Fibroblast of lung (primary cell): ENCODE measurements at regions not wholly inside any gene's neighbourhood (a gene's known extent, or its start where the extent isn't known, plus 50 kb on each side); places are given as distances from the start of the nearest gene placed in this dataset.

Source experiments
- CTCF ChIP-seq, 2 donors: IDR thresholded peaks in 1 of 2; conservative IDR thresholded peaks in 1 of 2; 1 replicate in 1 of 2; 2 replicates in 1 of 2; pipeline ENCODE4 v1.5.1; 2011 to 2012; ENCODE audit warnings: low read length in 2 of 2, control low read depth in 1 of 2, inconsistent platforms in 1 of 2, low read depth in 1 of 2, mild to moderate bottlenecking in 1 of 2
- EZH2 ChIP-seq: IDR thresholded peaks from 2 replicates; pipeline ENCODE4 v1.5.1; 2012; ENCODE audit warnings: low read length, control low read depth, mild to moderate bottlenecking; ENCODE audit errors: missing control alignments

GRCh38 chr20:50261471-50262212 lies 71.0 kb downstream of the CEBPB start:
- TF ChIP-seq CTCF (conservative IDR thresholded peaks at IDR 0.05 in 1 of 2, IDR thresholded peaks at IDR 0.05 in 1 of 2; ENCODE audit: low read depth in 1 of 2, low read length in 2 of 2): no peak
- TF ChIP-seq EZH2: no peak
